ENCODE measurements at regions not wholly inside any gene's neighbourhood (a gene's known extent, or its start where the extent isn't known, plus 50 kb on each side); places are given as distances from the start of the nearest gene placed in this dataset.

GRCh38 chr14:65966188-65966587 lies 520.0 kb upstream of the CCDC196 start:
- no peak overlapping the region for H2AFZ ChIP-seq (ENCODE audit: low read depth, low read length, severe bottlenecking)
- H3K27ac ChIP-seq (ENCODE audit: low read depth, low read length): no peak overlapping the region
- H3K27me3 ChIP-seq (ENCODE audit: low read length): no peaks in the 10 kb centered on the region
- no peaks in the 10 kb centered on the region for H3K9me2 ChIP-seq (replicated peaks; ENCODE audit: insufficient read depth, low read length)
- H3K4me2 ChIP-seq (ENCODE audit: low read depth, low read length, poor library complexity, severe bottlenecking): no peak overlapping the region
- H3K9ac ChIP-seq (ENCODE audit: low read length): no peak overlapping the region
- TF ChIP-seq CTCF (IDR thresholded peaks at IDR 0.05; ENCODE audit: insufficient read depth, low read length, poor library complexity, severe bottlenecking) (no peak), EZH2phosphoT487 (conservative IDR thresholded peaks at IDR 0.05; ENCODE audit: low read length) (no peak)
- no peaks in the 10 kb centered on the region for H3K36me3 ChIP-seq (ENCODE audit: low read length)
- H3K79me2 ChIP-seq (ENCODE audit: insufficient read depth, low read length): no peaks in the 10 kb centered on the region
- no peaks in the 10 kb centered on the region for H3K9me3 ChIP-seq (ENCODE audit: insufficient read depth, low read length)
- no peaks in the 10 kb centered on the region for H3F3A ChIP-seq (ENCODE audit: insufficient read depth)
- no peak overlapping the region for H3K4me3 ChIP-seq (ENCODE audit: insufficient read depth, low read length, poor library complexity, severe bottlenecking)
- H4K20me1 ChIP-seq (ENCODE audit: low read depth, low read length): no peaks in the 10 kb centered on the region

DNA sequence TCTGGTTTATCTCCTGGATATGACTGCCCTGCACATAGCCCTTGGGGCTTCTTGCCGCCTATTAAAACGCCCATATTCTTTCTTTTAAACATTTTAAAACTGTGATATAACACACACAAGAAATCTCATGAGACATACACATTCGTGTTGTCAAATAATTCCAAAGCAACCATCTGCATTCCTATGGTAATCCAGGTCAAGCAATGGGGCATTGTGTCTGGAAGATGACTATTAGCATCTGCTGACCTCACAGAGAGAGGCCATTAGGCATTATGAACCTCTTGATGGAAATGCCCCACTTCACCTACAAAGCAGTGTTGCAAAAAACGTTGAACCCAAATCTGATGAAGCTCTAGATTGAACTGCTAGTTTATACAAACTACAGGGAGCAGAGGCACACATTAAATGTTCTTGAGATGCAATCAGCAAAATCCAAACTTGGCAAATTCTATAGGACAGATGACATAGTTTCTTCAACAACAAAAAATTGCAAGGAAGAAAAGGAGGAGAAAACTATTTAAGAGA lies 513.8 kb upstream of the CCDC196 start:
- Histone ChIP-seq H3K9me2 (replicated peaks; ENCODE audit: insufficient read depth, low read length) (no peaks in the 10 kb centered on the region), H3K4me2 (ENCODE audit: low read depth, low read length, poor library complexity, severe bottlenecking) (no peak overlapping the region), H3K27ac (ENCODE audit: low read depth, low read length) (no peak overlapping the region), H3K27me3 (ENCODE audit: low read length) (no peaks in the 10 kb centered on the region), H3K4me3 (ENCODE audit: insufficient read depth, low read length, poor library complexity, severe bottlenecking) (no peak overlapping the region), H3K9me3 (ENCODE audit: insufficient read depth, low read length) (no peaks in the 10 kb centered on the region), H2AFZ (ENCODE audit: low read depth, low read length, severe bottlenecking) (no peak overlapping the region), H3K79me2 (ENCODE audit: insufficient read depth, low read length) (no peaks in the 10 kb centered on the region), H3K36me3 (ENCODE audit: low read length) (no peaks in the 10 kb centered on the region), H4K20me1 (ENCODE audit: low read depth, low read length) (no peaks in the 10 kb centered on the region), H3F3A (ENCODE audit: insufficient read depth) (no peaks in the 10 kb centered on the region), H3K9ac (ENCODE audit: low read length) (no peak overlapping the region)
- TF ChIP-seq EZH2phosphoT487 (conservative IDR thresholded peaks at IDR 0.05; ENCODE audit: low read length) (no peak), CTCF (IDR thresholded peaks at IDR 0.05; ENCODE audit: insufficient read depth, low read length, poor library complexity, severe bottlenecking) (no peak)

DNA sequence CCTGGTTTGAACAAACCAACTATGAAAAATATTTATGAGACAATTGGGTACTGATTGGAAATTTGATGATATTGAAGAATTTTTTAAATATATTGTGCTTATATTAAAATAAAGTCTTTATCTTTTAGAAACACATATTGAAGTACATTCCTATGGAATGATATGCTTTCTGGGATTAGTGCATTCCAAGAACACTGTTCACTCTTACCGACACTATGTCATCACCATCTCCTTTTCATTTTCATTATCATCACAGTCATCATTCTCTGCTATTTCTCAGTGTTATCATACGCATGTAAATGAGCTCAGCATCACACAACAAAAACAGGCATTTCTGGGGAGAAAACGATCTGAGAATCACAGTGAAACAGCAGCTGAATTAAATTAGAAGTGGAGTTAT lies 513.3 kb upstream of the CCDC196 start:
- H3K9me2 ChIP-seq (replicated peaks; ENCODE audit: insufficient read depth, low read length): no peaks in the 10 kb centered on the region
- TF ChIP-seq CTCF (IDR thresholded peaks at IDR 0.05; ENCODE audit: insufficient read depth, low read length, poor library complexity, severe bottlenecking) (no peak), EZH2phosphoT487 (conservative IDR thresholded peaks at IDR 0.05; ENCODE audit: low read length) (no peak)
- H3F3A ChIP-seq (ENCODE audit: insufficient read depth): no peaks in the 10 kb centered on the region
- H3K27ac ChIP-seq (ENCODE audit: low read depth, low read length): no peak overlapping the region
- H3K79me2 ChIP-seq (ENCODE audit: insufficient read depth, low read length): no peaks in the 10 kb centered on the region
- no peak overlapping the region for H2AFZ ChIP-seq (ENCODE audit: low read depth, low read length, severe bottlenecking)
- no peak overlapping the region for H3K4me3 ChIP-seq (ENCODE audit: insufficient read depth, low read length, poor library complexity, severe bottlenecking)
- H3K9me3 ChIP-seq (ENCODE audit: insufficient read depth, low read length): no peaks in the 10 kb centered on the region
- H3K36me3 ChIP-seq (ENCODE audit: low read length): no peaks in the 10 kb centered on the region
- H4K20me1 ChIP-seq (ENCODE audit: low read depth, low read length): no peaks in the 10 kb centered on the region
- no peaks in the 10 kb centered on the region for H3K27me3 ChIP-seq (ENCODE audit: low read length)
- no peak overlapping the region for H3K4me2 ChIP-seq (ENCODE audit: low read depth, low read length, poor library complexity, severe bottlenecking)
- no peak overlapping the region for H3K9ac ChIP-seq (ENCODE audit: low read length)

Measured in SU-DHL-6 (cell line).